OCI-M2 (cell line): ENCODE measurements at regions not wholly inside any gene's neighbourhood (a gene's known extent, or its start where the extent isn't known, plus 50 kb on each side); places are given as distances from the start of the nearest gene placed in this dataset.

Experiments
- DNase-seq: peaks from one replicate; lab custom pipeline; 2025; ENCODE audit not compliant: unreplicated experiment; lab: John Stamatoyannopoulos, UW

- no peak for DNase-seq
Observed at GRCh38 chr1:99566290-99567021, 79.5 kb upstream of the PALMD start.

DNA sequence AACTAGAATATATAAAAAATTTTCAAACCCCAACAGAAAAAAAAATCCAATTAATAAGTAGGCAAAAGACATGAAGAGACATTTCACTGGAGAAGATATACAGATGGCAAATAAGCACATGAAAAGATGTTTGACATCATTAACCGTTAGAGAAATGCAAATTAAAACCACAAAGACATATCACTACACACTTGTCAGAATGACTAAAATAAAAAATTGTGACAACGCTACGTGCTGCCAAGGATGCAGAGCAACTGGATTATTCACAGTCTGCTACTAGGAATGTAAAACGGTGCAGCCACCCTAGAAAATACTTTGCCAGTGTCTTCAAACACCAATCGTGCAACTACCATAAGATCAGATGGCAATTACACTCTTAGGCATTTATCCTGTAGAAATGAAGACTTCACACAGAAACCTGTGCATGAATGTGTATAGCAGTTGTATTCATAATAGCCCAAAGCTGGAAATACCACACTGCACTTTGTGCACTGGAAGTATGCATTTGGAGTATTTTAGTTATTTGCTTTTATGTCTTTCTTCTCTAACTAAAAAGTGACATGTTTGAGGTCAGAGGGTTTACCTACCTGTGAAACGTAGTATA lies 75.3 kb upstream of the PALMD start:
- no peak for DNase-seq

DNA sequence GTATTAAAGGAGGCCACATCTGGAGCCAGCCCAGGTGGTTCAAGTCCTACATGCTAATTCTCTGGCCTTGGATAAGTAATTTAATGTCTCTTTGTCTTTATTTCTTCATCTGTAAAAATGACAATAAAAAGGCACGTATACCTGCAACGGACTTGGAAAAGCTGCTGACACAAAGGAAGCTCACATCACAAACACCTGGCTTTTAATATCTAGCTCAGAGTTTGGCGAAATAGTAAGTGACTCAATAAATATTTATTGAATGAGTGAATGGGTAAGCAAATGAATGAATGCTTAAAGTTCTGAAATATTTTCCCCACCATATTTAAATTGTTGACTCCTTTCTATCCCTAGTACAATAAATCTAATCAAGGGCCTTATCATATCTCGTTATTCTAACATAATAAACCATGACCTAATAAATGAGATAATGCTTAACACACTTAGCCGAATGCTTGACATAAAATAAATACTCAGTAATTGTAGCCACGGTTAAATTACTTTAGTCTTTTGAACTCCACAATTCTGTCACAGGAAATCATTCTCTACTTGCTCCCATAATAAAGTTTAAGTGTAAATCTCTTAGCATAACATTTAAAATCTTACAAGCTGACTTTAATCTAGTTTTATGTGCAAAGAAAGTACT lies 74.7 kb upstream of the PALMD start:
- DNase-seq, result no peak

- DNase-seq, result no peak
Observed at GRCh38 chr1:99573431-99574217, 72.3 kb upstream of the PALMD start.

GRCh38 chr1:99577313-99577712 lies 68.6 kb upstream of the PALMD start:
- DNase-seq, result no peak

DNA sequence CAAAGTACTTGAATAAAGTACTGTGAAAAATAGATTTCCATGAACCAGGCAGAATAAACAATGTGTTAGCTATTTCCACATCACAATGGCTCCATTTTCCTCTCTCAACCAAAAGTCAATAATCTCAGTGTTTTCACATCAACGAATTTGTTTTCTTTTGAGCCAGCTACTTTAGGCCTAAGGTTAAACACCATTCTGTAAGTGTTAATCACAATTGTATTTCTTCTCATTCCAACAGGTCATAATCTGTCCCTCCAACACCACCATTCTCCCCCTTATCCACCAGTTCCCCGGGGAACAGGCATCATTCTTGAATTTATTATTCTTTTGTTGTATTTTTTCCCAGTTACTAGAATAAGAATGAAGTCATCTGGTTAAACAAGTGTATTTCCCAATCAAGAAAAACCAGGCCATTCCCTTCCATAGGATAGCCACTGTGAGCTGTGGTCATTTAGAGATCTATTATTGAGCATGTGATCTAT lies 66.2 kb upstream of the PALMD start:
- no peak for DNase-seq

- DNase-seq, result no peak
Observed at GRCh38 chr1:99580451-99580850, 65.5 kb upstream of the PALMD start.

DNA sequence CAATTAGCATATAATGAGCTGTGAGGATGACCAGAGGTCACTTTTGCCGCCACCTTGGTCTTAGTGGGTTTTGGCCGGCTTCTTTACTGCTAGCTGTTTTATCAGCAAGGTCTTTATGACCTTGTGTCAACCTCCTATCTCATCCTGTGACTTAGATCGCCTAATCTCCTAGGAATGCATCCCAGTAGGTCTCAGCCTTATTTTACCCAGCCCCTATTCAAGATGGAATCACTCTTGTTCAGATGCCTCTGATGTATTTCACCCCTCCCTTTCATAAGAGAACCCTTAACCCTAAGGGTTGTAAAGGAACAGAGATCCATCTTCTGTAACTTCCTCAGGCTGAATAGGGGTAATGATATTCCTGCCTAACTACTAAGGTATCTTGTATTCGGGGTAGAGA lies 58.9 kb upstream of the PALMD start:
- DNase-seq, result no peak

- DNase-seq, result no peak
Observed at GRCh38 chr1:99589186-99589636, 56.7 kb upstream of the PALMD start.

GRCh38 chr1:99590578-99591209 lies 55.2 kb upstream of the PALMD start:
- no peak for DNase-seq

DNA sequence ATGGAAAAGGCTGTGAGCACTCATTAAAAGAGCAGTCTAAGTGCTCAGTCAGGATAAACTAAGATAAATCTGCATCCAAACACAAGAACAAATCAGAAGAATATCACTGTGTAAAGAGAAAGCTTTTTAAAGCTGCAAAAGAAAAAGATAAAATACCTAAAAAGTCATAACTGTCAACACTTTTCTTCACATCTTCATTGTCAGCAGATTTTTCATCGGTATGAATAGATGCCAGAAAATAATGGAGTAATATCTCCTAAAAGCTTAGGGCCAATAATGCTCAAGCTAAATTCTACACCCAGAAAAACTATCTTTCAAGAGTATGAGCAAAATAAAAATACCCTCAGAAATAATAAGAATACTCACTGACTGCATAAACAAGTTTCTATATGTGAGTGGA lies 54.0 kb upstream of the PALMD start:
- DNase-seq, result no peak

- no peak for DNase-seq
Observed at GRCh38 chr1:99594205-99594604, 51.7 kb upstream of the PALMD start.

DNA sequence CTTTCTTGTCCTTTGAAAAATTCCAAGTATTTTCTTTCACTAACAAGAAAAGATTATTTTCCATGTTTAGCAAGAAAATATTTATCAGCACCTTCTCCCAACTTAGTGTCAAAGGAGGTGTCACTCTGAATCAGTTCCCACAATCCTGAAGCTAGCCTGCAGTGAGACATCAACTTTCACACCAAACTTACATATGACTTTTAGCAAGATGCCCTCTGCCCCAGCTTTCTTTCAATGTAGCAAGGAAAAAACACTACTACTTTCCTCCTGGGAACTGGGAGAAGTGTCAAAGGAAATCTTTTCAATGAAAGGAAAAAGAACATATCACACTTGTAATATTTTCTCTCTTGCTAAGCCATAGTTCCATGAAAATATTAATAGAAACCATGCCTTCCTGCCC lies 50.9 kb upstream of the PALMD start:
- no peak for DNase-seq

- DNase-seq, result no peak
Observed at GRCh38 chr1:99595441-99595840, 50.5 kb upstream of the PALMD start.
